Liver (tissue), 8 donors: ENCODE measurements at regions not wholly inside any gene's neighbourhood (a gene's known extent, or its start where the extent isn't known, plus 50 kb on each side); places are given as distances from the start of the nearest gene placed in this dataset.

ENCODE experiments used
- DNase-seq: peaks from one replicate; pipeline ENCODE4 v3.0.0-alpha.2; 2017; ENCODE audit warnings: low spot score
- H3K27ac ChIP-seq, 2 donors: one replicate each; pipeline ENCODE4 v1.7.0; 2013; ENCODE audit warnings: inconsistent platforms in 2 of 2, low read length in 2 of 2, control low read depth in 1 of 2, low read depth in 1 of 2, mild to moderate bottlenecking in 1 of 2
- H3K27me3 ChIP-seq, 4 donors: one replicate each; pipeline versions ENCODE4 v1.6.1 to v1.7.0; 2013; ENCODE audit warnings: low read length in 3 of 4, inconsistent platforms in 1 of 4, mild to moderate bottlenecking in 1 of 4, moderate library complexity in 1 of 4; ENCODE audit not compliant: control insufficient read depth in 4 of 4, insufficient read depth in 4 of 4
- H3K36me3 ChIP-seq, 4 donors: one replicate each; pipeline versions ENCODE4 v1.6.1 to v1.7.0; 2013; ENCODE audit warnings: low read length in 3 of 4, mild to moderate bottlenecking in 3 of 4, low read depth in 1 of 4, moderate library complexity in 1 of 4; ENCODE audit not compliant: control insufficient read depth in 4 of 4, insufficient read depth in 3 of 4
- H3K4me1 ChIP-seq, 4 donors: one replicate each; pipeline versions ENCODE4 v1.6.1 to v1.7.0; 2013; ENCODE audit warnings: low read length in 3 of 4, mild to moderate bottlenecking in 3 of 4, moderate library complexity in 1 of 4; ENCODE audit not compliant: control insufficient read depth in 4 of 4, insufficient read depth in 4 of 4
- H3K4me3 ChIP-seq, 3 donors: one replicate each; pipeline versions ENCODE4 v1.6.1 to v1.7.0; 2013; ENCODE audit warnings: low read length in 3 of 3, control low read depth in 1 of 3, low read depth in 1 of 3, mild to moderate bottlenecking in 1 of 3
- H3K9ac ChIP-seq, 2 donors: one replicate each; pipeline ENCODE4 v1.7.0; 2013; ENCODE audit warnings: low read length in 2 of 2, mild to moderate bottlenecking in 2 of 2, moderate library complexity in 2 of 2, control low read depth in 1 of 2, low read depth in 1 of 2
- H3K9me3 ChIP-seq, 4 donors: one replicate each; pipeline versions ENCODE4 v1.6.1 to v1.7.0; 2013; ENCODE audit warnings: low read length in 3 of 4; ENCODE audit not compliant: control insufficient read depth in 4 of 4
- ATF3 ChIP-seq: IDR thresholded peaks from 2 replicates; pipeline ENCODE4 v1.6.1; 2016; ENCODE audit warnings: antibody characterized with exemption
- EGR1 ChIP-seq, 2 donors: IDR thresholded peaks; 2 replicates each; pipeline ENCODE4 v1.6.1; 2016 to 2018; ENCODE audit warnings: antibody characterized with exemption in 2 of 2, low read depth in 2 of 2
- FOXA1 ChIP-seq: IDR thresholded peaks from 2 replicates; pipeline ENCODE4 v1.6.1; 2016; ENCODE audit warnings: antibody characterized with exemption
- FOXA2 ChIP-seq: IDR thresholded peaks from 2 replicates; pipeline ENCODE4 v1.6.1; 2016; ENCODE audit warnings: antibody characterized with exemption
- GABPA ChIP-seq, 2 donors: IDR thresholded peaks in 1 of 2; conservative IDR thresholded peaks in 1 of 2; 2 replicates each; pipeline ENCODE4 v1.6.1; 2016; ENCODE audit warnings: antibody characterized with exemption in 2 of 2, mild to moderate bottlenecking in 1 of 2, moderate library complexity in 1 of 2
- HNF4A ChIP-seq, 2 donors: conservative IDR thresholded peaks; 2 replicates each; pipeline ENCODE4 v1.6.1; 2016; ENCODE audit warnings: antibody characterized with exemption in 2 of 2, mild to moderate bottlenecking in 2 of 2
- HNF4G ChIP-seq: IDR thresholded peaks from 2 replicates; pipeline ENCODE4 v1.6.1; 2016; ENCODE audit warnings: antibody characterized with exemption
- JUND ChIP-seq, 2 donors: IDR thresholded peaks; 2 replicates each; pipeline ENCODE4 v1.6.1; 2016; ENCODE audit warnings: antibody characterized with exemption in 2 of 2
- NR2F2 ChIP-seq: IDR thresholded peaks from 2 replicates; pipeline ENCODE4 v1.6.1; 2016; ENCODE audit warnings: antibody characterized with exemption
- RAD21 ChIP-seq, 2 donors: IDR thresholded peaks; 2 replicates each; pipeline ENCODE4 v1.6.1; 2016; ENCODE audit warnings: antibody characterized with exemption in 2 of 2, mild to moderate bottlenecking in 2 of 2
- REST ChIP-seq: IDR thresholded peaks from 2 replicates; pipeline ENCODE4 v1.6.1; 2016; ENCODE audit warnings: antibody characterized with exemption, mild to moderate bottlenecking
- RXRA ChIP-seq, 2 donors: IDR thresholded peaks; 2 replicates each; pipeline ENCODE4 v1.6.1; 2017 to 2018; ENCODE audit warnings: antibody characterized with exemption in 2 of 2, mild to moderate bottlenecking in 1 of 2
- SP1 ChIP-seq: IDR thresholded peaks from 2 replicates; pipeline ENCODE4 v1.6.1; 2018; ENCODE audit warnings: antibody characterized with exemption, mild to moderate bottlenecking
- TAF1 ChIP-seq: conservative IDR thresholded peaks from 2 replicates; pipeline ENCODE4 v1.6.1; 2016; ENCODE audit warnings: antibody characterized with exemption, mild to moderate bottlenecking
- YY1 ChIP-seq: IDR thresholded peaks from 2 replicates; pipeline ENCODE4 v1.6.1; 2016; ENCODE audit warnings: antibody characterized with exemption, mild to moderate bottlenecking
- ZBTB33 ChIP-seq: IDR thresholded peaks from 2 replicates; pipeline ENCODE4 v1.6.1; 2016; ENCODE audit warnings: antibody characterized with exemption
- WGBS: extraction: QIAGEN DNeasy Blood & Tissue Kit; methylation state at CpG from one replicate; pipeline ENCODE4 v1.1.7; 2013; 5-methylcytosine and 5-hydroxymethylcytosine counted together
- TF ChIP-seq, protein P1 (sequence below): IDR thresholded peaks from 2 replicates; pipeline ENCODE4 v1.6.1; 2016; ENCODE audit warnings: antibody characterized with exemption
- TF ChIP-seq, protein P2 (sequence below): fragments of 150-350 bp; IDR thresholded peaks from 2 replicates; pipeline ENCODE4 v1.5.1; 2017; ENCODE audit warnings: improper control_type of control experiment, low read depth, low read length; ENCODE audit not compliant: missing input control
- donor health status: healthy.
- donor health status: healthy.
- donor health status: healthy.
- donor health status: healthy.
- donor health status: healthy.

DNA sequence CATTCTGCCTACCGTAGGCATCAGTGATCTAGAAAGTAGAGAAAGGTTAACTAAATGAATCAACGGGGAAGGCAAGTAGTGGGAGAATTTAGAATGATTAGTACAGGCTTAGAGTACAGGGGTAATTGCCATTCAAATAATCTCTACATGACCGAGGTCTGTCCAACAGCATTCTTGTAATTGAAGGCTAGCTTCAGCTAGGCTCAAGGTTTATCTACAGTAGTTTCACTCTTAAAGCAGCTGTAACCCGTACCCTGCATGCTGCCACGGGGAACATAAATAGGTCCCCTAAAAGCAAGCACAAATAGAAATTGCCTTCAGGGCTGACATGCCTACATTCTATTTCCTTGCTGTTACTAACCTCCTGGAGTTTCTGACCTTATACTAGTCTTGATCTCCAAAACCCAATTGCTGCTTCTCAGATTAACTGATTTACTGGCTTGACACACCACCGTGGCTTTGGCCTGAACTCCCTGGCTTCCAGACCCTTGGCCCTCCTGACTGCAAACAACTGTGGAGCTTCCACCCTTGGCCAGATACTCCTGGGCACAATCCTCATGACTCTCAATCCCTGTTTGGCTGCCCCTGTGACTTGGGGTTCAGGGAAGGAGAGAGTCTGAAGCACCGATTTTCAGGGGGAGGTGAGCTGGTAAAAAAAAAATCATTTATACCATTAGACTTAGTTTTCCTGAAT lies 242.1 kb upstream of the FOXN3 start:
- Histone ChIP-seq H3K4me1 (peaks cover 0 to 25% (median 10%) of the 10 kb centered on the region in 4 donors), H3K27ac (peak overlapping the region; percentile 56 to 70), H3K36me3 (no peaks in the 10 kb centered on the region), H3K27me3 (no peaks in the 10 kb centered on the region), H3K4me3 (no peak overlapping the region), H3K9me3 (peaks cover 0 to 2% (median 0%) of the 10 kb centered on the region in 4 donors), H3K9ac (no peak overlapping the region)
- WGBS, result 55% methylated on average over 7 of the region's 7 CpGs
- no peak for DNase-seq
- TF ChIP-seq, protein P1, sequence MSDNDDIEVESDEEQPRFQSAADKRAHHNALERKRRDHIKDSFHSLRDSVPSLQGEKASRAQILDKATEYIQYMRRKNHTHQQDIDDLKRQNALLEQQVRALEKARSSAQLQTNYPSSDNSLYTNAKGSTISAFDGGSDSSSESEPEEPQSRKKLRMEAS, result no peak
- TF ChIP-seq EGR1 (IDR thresholded peaks at IDR 0.05; ENCODE audit: low read depth in 2 of 2) (no peak), RAD21 (IDR thresholded peaks at IDR 0.05) (no peak), FOXA1 (no peak), YY1 (peak; percentile 30), TAF1 (no peak), SP1 (no peak), JUND (IDR thresholded peaks at IDR 0.05) (no peak), ZBTB33 (no peak), FOXA2 (no peak), NR2F2 (no peak), REST (no peak), ATF3 (no peak), HNF4A (conservative IDR thresholded peaks at IDR 0.05) (peak; percentile 15 to 22), RXRA (IDR thresholded peaks at IDR 0.05) (peak in 1 of 2 donors; percentile 24), HNF4G (no peak), GABPA (IDR thresholded peaks at IDR 0.05 in 1 of 2, conservative IDR thresholded peaks at IDR 0.05 in 1 of 2) (no peak)
- TF ChIP-seq, protein P2, sequence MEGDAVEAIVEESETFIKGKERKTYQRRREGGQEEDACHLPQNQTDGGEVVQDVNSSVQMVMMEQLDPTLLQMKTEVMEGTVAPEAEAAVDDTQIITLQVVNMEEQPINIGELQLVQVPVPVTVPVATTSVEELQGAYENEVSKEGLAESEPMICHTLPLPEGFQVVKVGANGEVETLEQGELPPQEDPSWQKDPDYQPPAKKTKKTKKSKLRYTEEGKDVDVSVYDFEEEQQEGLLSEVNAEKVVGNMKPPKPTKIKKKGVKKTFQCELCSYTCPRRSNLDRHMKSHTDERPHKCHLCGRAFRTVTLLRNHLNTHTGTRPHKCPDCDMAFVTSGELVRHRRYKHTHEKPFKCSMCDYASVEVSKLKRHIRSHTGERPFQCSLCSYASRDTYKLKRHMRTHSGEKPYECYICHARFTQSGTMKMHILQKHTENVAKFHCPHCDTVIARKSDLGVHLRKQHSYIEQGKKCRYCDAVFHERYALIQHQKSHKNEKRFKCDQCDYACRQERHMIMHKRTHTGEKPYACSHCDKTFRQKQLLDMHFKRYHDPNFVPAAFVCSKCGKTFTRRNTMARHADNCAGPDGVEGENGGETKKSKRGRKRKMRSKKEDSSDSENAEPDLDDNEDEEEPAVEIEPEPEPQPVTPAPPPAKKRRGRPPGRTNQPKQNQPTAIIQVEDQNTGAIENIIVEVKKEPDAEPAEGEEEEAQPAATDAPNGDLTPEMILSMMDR, result no peak
